Activated effector memory CD4-positive, alpha-beta T cell treated with Interleukin-2 at 50 U/mL for 16 hours (primary cell): ENCODE measurements at regions not wholly inside any gene's neighbourhood (a gene's known extent, or its start where the extent isn't known, plus 50 kb on each side); places are given as distances from the start of the nearest gene placed in this dataset.
"Not testable (repeated sequence)": the region's sequence is repeated elsewhere in the genome, so short reads cannot be mapped to it uniquely, and the experiment has no call there.

Source experiments
- DNase-seq: peaks from one replicate; pipeline ENCODE4 v3.0.0-alpha.2; 2020

DNA sequence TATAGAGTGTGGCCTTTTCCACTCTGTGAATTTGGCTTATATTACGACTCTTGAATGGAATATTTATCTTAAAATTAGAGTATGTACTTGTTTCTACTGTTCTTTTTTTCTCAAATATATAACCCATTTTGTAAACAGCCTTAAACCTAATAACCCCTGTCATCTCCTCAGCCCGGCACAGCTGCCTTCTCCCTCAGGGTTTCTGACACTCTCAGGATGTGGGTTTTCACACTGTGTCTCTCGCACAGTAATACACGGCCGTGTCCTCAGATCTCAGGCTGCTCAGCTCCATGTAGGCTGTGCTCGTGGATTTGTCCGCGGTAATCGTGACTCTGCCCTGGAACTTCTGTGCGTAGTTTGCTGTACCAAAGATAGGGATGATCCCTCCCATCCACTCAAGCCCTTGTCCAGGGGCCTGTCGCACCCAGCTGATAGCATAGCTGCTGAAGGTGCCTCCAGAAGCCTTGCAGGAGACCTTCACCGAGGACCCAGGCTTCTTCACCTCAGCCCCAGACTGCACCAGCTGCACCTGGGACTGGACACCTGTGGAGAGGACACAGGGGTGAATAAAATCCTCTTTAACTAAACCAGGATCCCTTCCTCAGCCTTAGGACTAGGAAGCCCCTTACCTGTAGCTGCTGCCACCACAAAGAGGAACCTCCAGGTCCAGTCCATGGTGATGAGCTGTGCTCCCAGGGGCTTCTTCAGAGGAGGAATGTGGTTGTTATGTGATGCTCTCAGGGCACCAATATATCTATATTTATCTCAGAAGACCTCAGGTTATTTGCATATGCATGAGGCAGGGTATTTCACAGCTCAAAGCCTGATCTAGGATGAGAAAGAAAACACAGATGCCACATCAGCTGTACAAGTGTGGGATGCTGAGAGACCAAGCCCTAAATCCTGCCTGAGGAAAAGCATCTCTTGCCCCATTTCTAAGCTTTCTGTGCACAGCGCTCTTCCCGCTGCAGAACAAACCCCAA lies 1188.4 kb downstream of the TMEM121 start:
- not testable (repeated sequence) for DNase-seq

- not testable (repeated sequence) for DNase-seq
These were observed 1191.2 kb downstream of the TMEM121 start for GRCh38 chr14:106717544-106717943.

DNA sequence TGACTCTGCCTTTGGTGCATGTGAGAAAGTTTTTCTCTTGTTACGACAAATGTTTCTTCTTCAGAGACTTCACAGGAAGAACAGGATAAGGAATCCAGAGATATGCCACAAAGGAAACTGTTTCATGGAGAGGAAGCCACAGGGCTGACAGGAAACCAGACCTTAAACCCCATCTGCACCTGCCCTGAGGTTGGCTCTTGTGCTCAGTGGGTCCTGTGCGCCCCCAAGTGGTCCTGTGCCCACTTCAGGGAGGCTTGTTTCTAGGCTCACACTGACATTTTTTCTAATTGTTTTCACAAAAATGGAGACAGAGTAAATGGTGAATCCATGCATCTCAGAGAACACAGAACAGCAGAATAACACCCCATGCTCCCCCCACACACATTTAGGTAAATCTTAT lies 1193.5 kb downstream of the TMEM121 start:
- DNase-seq, result not testable (repeated sequence)

- not testable (repeated sequence) for DNase-seq
These were observed 1195.5 kb downstream of the TMEM121 start for GRCh38 chr14:106721926-106722325.

- not testable (repeated sequence) for DNase-seq
These were observed 1196.7 kb downstream of the TMEM121 start for GRCh38 chr14:106722813-106723687.

GRCh38 chr14:106727962-106728361 lies 1201.6 kb downstream of the TMEM121 start:
- DNase-seq, result not testable (repeated sequence)

DNA sequence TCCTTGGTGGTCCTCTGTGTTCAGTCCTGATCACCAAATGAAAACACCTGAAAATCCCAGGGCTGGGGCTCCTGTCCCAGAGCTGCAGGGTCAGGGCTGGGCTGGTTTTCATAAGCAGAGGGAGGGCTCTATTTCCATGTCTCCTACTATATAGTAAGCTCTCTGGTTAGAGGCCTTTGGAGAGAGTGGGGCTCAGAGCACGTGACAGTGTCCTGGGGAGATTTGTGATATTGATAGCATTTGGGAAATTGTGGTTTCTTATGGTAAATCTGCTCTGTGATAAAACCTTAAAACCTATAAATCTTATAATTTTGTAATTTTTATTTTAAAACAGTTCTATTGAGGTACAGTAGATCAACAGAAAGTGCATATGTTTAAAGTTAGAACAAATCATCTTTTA lies 1202.2 kb downstream of the TMEM121 start:
- no peak for DNase-seq

DNA sequence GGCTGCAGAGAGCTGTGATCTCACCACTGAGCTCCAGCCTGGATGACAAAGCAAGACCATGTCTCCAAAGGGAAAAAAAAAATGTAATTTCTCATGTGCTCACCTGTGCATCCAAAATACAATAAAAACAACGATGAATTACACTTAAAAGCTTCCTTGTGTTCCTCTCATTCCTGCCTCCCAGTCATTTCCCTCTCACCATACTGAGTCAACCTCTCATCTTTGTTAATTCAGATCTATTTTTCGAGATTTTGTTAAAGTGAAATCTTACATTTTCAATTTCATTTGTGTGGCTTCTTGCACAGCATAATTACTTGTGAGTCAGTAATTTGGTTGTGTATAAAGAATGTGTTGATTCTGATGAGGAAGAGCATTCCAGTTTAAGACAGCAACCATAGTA lies 1203.2 kb downstream of the TMEM121 start:
- no peak for DNase-seq

DNA sequence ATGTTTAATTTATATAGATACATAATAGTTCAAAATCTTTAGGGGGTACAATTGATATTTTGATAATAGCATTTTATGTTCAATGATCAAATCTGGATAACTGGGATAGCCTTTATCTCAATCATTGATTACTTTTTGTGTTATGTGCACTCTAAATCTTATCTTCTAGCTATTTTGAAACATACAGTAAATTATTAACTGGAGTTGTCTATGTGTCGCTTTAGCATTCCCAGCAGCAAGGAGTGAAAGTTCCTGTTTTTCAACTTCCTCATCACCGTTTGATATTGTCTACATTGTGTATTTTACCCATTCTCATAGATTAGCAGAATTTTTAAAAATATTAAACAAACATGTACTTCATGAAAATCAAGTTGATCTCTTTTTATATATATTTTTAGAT lies 1207.4 kb downstream of the TMEM121 start:
- no peak for DNase-seq

- DNase-seq, result no peak
These were observed 1210.6 kb downstream of the TMEM121 start for GRCh38 chr14:106737021-106737420.

DNA sequence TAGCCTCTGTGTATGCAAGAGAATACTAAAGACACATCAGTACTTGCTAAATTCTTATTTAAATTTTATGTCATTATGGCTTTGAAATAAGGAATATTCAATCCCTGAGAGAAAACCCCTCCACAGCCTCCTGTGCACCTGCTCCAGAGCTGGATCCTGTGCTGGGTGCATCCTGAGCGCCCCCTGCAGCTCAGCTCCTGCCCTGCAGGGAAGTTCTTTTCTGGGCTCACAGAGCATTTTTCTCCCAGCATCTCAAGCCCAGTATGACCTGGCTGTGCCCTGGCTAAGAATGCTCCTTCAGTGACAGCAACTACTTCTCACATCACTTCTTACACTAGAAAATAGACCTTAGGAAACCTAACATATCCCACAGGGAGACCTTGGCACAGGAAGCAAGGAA lies 1211.7 kb downstream of the TMEM121 start:
- DNase-seq, result no peak

GRCh38 chr14:106738598-106739258 lies 1212.3 kb downstream of the TMEM121 start:
- not testable (repeated sequence) for DNase-seq

DNA sequence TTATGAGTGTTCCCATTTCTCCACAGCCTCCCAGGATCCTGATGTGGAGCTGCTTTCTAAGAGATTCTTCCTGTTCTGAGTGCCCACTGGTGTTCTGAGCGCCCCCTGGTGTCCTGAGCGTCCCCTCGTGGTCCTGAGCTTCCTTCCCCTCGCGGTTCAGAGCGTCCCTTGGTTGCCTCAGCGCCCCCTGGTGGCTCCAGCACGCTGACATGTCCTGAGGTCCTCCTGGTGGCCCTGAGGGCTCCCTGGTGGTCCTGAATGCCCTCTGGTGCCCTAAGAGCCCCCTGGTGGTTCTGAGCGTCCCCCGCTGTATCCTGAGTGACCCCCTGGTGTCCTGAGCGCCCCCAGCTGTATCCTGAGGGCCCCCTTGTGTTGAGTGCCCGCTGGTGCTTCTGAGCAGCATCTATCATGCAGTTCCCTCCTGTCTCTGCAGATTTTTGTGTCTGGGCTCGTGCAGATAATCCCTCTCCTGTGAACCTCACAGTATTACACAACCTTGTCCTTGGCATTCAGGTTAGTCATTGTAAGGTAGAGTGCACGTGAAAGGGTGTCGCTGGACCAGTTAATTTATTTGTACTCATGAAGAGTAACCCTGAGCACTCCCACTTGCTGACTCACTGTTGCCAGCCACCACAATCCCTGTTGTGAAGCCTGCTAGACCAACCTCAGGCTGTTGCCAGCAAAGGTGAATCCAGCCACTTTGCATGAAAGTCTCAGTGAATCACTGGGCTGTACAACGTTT lies 1214.9 kb downstream of the TMEM121 start:
- DNase-seq, result not testable (repeated sequence)

- DNase-seq, result peak; percentile 34
These were observed 1218.8 kb downstream of the TMEM121 start for GRCh38 chr14:106745016-106745767.

DNA sequence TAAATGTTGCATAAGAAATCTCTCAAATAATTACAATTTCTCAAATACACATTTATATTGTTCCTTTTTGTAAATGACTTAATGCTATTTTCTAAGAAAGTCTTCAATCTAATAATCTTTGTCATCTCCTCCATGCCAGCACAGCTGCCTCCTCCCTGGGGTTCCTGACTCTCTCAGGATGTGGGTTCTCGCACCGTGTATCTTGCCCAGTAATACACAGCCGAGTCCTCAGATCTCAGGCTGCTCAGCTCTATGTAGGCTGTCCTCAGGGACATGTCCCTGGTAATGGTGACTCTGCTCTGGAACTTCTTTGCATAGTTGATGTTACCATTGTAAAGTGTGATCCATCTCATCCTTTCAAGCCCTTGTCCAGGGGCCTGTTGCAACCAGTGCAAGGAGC lies 1223.7 kb downstream of the TMEM121 start:
- not testable (repeated sequence) for DNase-seq

DNA sequence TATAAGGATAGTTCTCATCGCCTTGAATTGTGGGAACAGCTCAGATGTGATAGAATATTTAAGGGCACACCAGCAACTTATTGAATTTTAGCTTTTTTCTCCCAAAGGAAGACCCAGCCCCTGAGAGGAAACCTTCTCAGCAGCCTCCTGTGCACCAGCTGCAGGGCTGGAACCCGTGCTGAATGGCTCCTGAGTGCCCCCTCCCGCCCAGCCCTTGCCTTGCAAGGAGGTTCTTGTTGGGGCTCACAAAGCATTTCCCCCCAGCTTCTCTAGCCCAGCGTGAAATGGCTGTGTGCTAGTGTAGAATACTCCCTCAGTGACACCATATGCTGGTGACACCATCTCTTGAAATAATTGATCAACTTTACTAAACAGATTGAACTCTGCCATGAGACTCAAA lies 1227.4 kb downstream of the TMEM121 start:
- DNase-seq, result not testable (repeated sequence)

DNA sequence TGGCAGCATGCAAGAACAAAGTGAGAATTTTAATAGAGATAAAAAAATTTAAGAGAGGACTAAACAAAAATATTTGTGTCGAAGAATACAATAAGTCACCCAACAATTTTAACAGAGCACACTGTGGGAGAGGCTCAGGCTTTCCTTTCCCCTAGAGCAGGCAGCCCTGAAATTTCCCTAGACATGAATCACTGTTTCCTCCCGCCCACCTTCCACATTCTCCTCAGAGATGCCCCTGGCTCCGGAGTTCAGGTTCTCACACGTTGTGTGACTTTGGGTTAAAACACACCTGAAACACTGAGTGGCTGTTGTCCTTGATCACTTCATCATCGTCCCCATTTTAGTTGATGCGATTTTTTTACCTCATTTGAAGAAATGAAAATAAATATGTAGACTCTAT lies 1231.1 kb downstream of the TMEM121 start:
- not testable (repeated sequence) for DNase-seq

DNA sequence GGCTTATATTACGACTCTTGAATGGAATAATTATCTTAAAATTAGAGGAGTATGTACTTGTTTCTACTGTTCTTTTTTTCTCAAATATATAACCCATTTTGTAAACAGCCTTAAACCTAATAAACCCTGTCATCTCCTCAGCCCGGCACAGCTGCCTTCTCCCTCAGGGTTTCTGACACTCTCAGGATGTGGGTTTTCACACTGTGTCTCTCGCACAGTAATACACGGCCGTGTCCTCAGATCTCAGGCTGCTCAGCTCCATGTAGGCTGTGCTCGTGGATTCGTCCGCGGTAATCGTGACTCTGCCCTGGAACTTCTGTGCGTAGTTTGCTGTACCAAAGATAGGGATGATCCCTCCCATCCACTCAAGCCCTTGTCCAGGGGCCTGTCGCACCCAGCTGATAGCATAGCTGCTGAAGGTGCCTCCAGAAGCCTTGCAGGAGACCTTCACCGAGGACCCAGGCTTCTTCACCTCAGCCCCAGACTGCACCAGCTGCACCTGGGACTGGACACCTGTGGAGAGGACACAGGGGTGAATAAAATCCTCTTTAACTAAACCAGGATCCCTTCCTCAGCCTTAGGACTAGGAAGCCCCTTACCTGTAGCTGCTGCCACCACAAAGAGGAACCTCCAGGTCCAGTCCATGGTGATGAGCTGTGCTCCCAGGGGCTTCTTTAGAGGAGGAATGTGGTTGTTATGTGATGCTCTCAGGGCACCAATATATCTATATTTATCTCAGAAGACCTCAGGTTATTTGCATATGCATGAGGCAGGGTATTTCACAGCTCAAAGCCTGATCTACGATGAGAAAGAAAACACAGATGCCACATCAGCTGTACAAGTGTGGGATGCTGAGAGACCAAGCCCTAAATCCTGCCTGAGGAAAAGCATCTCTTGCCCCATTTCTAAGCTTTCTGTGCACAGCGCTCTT lies 1235.8 kb downstream of the TMEM121 start:
- DNase-seq, result not testable (repeated sequence)

DNA sequence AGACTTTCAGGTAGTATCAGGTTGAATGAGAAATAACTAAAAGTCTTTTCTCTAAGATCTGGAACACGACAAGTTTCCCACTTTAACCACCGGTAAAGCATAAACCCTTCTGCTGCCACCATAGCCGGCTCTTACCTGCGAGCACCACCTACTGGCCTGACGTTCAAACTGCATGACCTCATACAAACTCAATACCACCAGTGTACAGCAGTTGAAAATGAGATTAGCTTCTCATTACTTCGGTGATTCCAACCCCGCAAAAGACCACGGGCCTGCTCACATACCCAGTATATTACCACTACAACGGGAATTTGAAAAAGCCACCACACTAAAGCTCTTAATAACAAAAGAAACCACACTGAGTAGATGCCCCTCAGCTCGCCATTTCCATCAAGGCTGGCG lies 1238.6 kb downstream of the TMEM121 start:
- DNase-seq, result not testable (repeated sequence)

DNA sequence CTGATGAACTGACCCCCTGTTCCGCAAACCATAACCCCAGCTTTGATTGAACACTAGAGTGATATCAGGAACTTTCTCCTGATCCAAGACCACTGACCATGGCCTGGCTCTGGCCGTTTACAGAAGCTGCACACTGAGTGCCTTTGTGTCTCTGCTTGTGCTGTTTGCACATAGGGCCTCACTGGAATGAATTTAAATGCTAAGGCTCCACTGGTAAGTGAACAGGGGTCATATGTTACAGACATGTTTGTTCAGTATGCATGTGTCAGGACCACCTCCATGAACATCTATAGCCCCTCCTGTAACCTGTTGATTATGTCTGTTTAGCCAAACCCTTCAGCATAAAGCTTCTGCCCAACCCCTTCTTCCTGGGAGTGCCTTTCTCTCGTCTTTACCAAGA lies 1239.8 kb downstream of the TMEM121 start:
- no peak for DNase-seq
